Neural progenitor cell (in vitro differentiated cells): ENCODE measurements at regions not wholly inside any gene's neighbourhood (a gene's known extent, or its start where the extent isn't known, plus 50 kb on each side); places are given as distances from the start of the nearest gene placed in this dataset.
"Not testable (repeated sequence)": the region's sequence is repeated elsewhere in the genome, so short reads cannot be mapped to it uniquely, and the experiment has no call there.

Experiments
- CTCF ChIP-seq: fragments of 200-600 bp; sonication (generic); IDR thresholded peaks from 2 replicates; pipeline ENCODE4 v1.5.1; 2017; ENCODE audit warnings: antibody characterized with exemption, mild to moderate bottlenecking
- EZH2 ChIP-seq: fragments of 200-600 bp; sonication (generic); IDR thresholded peaks from 2 replicates; pipeline ENCODE4 v1.6.1; 2017; ENCODE audit warnings: antibody characterized with exemption, mild to moderate bottlenecking, moderate library complexity

DNA sequence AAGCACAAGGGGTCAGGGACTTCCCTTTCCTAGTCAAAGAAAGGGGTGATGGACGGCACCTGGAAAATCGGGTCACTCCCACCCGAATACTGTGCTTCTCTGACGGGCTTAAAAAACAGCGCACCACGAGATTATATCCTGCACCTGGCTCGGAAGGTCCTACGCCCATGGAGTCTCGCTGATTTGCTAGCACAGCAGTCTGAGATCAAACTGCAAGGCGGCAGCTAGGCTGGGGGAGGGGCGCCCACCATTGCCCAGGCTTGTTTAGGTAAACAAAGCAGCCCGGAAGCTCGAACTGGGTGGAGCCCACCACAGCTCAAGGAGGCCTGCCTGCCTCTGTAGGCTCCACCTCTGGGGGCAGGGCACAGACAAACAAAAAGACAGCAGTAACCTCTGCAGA lies 375.5 kb downstream of the SI start:
- TF ChIP-seq CTCF, EZH2: not testable (repeated sequence)
